ENCODE measurements at regions not wholly inside any gene's neighbourhood (a gene's known extent, or its start where the extent isn't known, plus 50 kb on each side); places are given as distances from the start of the nearest gene placed in this dataset.
A peak's percentile ranks its signal among the peaks of the same experiment; 100 is the strongest.

DNA sequence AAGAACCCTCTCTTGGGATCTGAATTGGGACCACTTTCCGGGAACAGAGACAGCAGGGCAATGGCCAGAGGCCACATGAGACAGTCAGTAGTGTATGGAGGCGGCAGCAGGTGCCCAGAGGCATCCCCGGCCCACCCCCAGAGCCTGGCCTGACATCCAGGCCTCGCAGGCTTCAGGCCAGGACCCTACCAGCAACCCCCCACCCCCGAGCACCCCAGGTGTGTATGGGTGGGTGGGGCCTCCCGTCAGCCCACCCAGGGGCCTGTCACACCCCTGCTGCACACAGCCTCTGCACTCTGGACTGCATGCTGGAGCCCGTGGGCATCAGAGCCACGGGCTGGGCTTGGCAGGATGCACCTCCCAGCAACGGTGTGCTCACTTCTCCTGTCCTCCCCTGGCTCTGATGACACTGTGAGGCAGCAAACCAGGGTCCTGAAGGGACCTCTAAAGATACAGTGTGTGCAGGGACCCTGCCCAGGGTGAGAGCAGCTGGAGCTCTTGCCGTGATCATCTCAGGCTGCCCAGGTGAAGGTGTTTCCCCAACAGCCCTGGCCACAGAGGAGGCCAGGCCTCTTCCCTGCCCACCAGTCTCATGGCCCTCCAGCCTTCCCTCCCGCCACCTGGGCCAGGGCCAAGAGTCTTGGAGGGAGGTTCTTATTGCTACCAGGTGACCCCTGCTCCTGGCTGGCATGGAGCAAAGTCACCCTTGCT, 88.8 kb upstream of the SEPTIN5 start:
- DNase-seq, result no peak

DNA sequence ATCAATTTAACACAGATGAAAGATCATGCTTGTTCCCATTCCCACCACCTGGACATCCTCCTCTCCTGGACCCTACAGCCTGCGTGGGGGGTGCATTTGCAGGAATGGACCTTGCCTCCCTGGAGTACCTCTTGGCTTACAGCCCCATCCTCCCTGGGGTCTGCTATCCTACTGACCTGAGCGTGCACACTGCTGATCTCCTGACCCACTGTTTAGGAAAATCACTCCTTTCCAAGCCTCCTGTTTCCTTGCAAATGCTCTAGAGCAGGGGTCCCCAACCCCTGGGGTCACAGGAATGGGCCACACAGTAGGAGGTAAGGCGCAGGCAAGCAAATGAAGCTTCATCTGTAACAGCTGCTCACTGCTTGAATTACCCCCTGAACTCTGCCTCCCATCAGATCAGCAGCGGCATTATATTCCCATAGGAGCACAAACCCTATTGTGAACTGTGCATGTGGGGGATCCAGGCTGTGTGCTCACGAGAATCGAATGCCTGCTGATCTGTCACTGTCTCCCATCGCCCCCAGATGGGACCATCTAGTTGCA, 88.2 kb upstream of the SEPTIN5 start:
- no peak for DNase-seq

DNA sequence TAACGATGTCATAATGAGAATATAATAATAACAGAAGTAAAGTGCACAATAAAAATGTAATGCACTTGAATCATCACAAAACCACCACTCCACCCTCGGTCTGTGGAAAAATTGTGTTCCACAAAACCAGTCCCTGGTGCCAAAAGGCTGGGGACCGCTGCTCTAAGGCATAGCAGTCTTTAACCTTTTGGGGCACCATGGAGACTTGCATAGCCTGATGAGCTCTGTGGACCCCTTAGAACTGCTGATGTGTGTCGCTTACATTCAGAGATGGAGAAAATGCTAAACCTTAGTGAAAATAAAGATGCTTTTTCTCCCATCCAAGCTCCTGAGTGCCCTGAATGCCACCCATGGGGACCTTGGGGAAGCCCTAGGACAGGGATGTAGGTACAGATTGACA, 87.6 kb upstream of the SEPTIN5 start:
- DNase-seq, result no peak

DNA sequence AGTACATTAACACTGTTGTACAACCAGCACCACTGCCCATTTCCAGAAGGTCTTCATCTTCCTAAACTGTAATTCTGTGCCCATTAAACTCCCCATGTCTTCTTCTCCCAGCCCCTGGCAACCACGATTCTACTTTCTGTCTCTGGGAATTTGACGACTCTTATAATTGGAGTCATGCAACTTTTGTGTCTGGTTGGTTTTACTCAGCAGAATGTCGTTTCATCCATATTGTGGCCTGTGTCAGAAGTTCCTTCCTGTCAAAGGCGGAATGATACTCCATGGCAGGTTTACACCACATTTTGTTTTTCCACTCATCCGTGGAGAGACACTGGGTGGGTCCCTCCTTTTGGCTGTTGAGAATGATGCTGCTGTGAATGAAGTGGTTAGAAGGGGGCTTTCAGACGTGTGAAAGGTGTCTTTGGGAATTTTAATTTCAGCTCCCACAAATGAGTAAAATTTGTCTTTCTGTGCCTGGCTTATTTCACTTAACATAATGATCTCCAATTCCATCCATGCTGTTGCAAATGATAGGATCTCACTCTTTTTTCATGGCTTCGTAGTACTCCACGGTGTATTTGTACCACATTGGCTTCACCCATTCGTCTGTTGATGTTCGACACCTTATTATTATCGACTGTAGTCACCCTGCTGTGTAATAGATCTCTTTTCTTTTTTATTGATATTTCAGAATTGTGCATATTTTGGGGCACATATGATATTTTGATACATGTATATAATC, 86.1 kb upstream of the SEPTIN5 start:
- no peak for DNase-seq

DNA sequence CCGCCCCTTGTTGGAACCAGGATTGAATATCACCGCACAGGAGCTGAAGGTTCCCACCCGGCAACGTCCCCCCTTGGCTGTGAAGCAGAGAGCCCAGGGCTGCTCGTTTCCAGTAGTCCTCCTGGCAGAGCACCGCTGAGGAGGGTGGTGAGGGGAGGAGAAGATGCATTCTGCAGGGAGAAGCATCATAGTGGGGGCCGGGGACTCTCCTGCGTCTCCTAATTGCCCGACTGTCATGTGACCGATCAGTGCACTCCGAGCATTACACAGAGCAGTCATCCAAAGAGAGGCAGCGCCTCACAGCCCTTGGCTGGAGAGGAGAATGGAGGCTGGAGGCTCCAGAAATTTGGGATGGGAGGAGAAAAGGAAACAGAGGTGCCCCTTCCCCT, 85.0 kb upstream of the SEPTIN5 start:
- no peak for DNase-seq

DNA sequence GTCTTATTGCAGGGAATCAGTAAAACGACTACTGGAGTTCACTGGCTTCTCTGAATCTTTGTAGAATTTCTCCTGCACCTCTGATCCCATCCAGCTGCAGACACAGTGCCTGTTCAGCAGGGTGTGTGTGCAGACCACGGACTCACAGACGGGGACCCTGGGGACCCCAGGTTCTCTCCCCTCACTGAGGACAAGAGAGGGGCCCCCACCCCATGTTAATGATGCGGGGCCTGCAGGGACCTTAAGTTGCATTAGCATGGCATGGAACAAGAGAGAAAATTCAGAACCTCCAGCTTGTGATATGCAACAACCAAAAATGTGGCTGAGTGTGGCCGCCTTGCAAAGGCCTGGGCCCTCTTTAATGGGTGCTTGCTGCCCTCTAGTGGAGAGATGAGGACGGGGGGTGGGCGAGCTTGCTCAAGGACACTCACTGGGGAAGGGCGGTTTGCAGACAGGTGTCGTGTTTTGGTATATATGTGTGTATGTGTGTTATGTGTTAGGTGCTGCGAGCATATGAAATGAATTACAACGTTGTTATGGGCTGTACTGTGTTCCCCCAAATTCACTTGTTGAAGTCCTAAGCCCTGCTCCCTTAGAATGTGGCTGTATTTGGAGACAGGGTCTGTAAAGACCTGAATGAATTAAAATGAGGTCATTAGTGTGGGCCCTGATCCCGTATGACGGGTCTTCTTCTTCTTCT, 84.4 kb upstream of the SEPTIN5 start:
- peak; percentile 85 for DNase-seq

DNA sequence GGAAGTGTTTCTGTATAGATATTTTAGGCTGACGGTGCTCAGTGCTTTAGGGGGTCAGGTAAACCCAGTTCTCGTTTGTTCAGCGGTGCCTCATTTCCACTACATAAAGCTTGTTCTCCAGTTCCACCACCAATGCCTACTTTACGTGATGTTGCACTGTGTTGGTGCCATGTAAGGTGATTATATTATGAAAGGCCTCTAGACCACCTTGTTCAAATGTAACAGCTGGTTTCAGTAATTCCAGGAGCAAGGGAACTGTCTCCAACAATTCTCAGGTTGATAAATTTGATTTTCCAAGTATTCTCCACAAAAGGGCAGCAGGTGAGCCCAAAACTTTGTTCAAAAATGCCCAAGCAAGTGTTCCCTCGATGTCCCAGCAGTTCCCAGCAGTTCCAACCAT, 83.7 kb upstream of the SEPTIN5 start:
- no peak for DNase-seq

DNA sequence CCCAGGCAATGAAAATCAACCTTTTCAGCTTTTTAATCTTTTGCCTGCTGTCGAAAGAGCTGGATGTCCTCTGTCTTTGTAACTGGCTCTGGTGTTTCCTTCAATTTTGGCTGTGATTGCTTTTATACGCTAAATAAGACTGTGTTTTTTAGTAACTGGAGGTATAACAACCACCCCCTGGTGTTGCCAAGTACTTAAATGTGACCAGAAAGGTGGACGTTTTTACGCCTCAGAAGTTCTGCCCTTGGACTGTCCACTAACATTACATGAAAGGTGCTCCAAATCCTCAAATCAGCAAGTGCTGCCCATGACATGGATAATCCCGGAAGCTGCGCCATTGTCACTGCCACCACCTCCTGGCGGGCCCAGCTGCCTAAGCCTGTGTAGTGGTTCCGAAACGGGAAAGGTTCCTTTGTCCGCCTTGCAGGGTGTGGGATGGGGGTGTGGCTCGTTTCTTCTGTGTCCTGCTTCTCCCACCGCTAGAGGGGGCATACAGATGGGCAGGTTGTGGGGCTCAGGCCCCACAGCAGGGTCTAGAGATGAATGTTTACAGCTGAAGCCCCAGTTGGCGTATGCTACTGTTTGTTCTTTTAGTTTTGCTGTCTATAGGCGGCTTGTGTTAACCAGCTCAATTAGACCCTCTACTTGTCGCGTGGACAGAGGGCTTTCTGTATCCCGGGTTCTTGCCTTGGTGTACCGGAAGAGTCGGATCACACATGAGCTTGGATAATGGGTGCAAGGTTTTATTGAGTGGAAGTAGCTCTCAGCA, 82.2 kb upstream of the SEPTIN5 start:
- DNase-seq, result no peak

DNA sequence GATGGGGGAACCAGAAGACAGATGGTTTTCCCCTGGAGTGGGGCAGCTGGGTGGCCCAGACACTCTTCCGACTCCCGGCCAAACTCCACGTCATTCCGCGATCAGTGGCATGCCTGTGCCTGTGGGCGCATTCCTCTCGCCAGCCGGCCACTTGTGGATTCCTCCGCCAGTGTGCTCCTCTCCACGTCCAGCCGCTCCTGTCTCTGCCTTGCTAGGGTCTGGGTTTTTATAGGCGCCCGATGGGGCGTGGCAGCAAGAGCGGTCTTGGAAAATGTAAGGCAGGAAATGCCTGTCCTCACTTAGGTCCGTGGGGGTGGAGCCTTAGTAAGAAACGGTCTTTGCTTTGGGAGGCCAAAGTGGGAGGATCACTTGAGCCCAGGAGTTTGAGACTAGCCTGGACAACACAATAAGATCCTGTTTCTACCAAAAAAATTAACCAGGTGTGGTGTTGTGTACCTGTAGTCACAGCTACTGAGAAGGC, 81.6 kb upstream of the SEPTIN5 start:
- no peak for DNase-seq

DNA sequence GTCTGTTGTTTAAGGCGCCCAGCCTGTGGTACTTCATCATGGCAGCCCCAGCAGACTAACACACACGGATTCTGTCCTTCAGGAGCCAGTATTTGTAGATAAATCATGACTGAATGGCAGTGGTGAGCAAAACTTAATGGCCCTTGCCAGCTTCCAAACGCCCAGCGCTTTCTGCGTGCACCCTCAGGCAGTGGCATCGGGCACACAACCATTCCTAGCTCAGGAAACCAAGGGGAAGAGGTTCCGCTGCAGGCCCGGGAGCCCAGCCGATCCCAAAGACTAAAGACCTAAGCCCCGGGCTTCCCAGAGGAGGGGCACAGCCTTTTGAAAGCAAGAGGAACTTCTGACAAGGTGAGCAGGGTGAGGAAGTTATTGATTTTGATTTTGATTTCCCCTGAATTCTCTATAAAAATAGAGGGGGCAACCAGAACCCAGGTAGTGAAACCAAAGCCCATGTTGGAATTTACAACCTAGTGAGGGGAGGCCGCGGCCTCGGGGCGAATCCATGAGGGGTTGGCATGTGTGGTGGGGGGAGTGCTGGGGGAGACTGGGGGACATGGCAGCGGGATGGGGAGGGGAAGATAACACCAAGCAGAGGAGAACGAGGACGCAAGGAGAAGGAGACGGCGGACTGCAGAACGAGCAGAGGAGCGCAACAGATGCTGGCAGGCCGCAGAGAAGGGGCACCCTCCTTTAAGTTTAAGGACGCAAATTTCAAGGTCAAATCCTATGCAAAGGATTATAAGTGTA, 79.9 kb upstream of the SEPTIN5 start:
- DNase-seq, result no peak

DNA sequence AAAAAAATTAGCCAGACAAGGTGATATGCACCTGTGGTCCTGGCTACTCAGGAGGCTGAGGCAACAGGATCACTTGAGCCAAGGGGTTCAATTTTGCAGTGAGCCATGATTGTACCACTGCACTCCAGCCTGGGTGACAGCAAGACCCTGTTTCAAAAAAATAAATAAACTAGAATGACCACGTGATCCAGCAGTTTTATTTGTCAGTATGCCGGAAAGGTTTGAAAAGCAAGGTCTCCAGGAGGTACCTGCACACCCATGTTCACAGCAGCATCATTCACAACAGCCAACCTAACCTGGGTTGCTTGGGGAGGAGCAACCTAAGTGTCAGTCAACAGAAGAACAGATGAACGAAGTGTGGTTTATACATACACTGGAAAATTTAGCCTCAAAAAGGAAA, 78.7 kb upstream of the SEPTIN5 start:
- no peak for DNase-seq

DNA sequence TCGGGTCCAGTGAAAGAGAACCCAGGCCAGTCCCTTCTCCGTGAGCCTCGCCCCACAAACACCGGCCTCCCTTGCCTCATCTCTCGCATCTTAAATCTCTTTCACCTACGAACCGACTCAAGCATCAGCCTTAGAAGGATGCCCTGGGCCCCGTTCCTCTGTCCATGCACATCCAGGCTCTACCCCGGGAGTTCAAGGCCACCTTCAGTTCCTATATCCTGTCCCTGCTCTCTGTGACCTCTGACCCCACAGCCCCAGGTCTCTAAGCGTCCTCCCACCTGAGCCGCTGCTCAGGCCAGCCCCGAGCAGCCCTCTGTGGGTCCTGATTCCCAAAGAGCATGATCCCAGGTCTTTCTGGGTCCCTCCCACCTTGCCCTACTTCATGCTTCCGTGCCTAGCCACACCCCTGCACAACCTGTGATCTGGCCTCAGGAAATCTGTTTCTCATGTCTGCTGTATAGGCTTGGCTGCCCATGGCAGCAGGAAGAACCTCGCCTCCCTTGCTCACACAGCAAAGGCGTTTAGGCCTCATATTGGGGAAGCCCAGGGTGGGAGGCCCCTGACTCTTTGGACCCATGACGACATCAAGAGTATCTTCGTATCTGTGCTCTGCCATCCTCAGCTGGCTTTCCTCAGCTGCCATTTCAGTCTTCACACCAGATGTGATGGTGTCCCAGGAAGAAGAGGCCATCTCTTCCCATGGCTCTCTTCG, 77.5 kb upstream of the SEPTIN5 start:
- DNase-seq, result no peak

DNA sequence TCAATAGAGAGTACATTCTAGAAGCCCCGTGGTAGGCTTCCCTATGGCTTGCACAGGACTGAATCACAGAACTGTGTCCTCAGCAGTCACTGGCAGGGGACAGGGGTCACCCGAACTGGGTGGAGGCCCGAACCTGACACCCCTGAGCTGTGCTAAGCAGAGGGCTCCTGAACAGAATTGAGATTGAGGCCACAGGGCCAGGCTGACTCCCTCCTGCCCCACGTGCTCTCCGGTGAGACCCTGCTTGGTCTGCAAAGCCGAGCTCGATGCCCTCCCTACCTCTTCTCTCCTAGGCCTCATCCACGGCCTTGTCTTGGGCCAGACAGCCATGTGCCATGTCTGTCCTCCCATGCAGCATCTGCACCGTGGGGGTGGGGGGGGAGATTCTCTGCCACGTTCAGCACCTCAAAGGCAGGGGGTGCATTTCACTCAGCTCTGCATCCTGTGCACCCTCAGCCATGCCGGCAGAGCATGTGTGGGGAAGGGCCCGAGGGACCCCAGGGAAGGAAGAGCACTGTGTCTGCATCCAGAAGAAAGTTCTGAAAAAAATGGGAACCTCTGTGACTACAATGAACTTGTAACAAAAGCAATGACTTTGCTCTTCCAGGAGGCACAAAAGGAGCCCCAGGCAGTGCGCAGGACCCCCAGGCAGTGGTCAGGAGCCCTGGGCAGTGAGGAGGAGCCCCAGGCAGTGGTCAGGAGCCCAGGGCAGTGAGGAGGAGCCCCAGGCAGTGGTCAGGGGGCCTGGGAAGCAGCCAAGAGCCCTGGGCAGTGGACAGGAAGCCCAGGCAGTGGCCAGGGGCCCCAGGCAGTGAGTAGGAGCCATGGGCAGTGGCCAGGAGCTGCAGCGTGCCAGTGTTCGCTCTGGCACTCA, 76.7 kb upstream of the SEPTIN5 start:
- DNase-seq, result no peak

DNA sequence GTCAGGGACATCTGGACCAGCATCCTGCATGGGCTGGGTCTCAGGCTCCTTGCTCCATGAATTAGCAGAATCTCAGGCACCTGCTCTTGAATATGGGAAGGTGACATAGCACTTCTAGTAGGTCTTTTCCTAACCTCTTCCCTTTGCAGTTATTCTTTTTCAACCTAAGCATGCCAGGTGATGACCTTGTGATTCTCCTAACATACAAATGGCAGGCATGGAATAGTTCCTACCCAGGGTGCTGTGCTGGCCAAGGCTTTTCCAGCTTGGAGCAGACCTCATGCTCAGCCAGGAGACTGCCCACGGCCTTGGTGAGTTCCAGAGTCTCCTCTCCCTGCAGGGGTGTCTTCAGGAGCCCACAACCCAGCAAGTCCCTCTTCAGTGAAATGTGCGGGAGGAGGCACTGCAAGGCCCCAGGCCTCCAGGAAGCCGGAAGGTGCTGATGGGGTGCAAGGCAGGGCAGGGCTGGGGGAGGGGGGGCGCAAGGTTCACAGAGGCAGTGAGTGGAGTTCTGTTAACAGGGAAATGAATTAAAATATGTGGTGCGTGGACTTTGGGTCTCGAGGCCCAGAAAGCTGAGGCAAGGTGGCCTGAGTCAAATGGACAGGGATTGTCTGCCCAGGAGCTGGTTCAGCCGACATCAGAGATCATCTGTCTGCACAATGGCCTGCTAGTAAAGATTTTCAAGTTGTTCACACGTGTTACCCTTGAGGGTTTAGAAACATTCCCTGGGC, 75.9 kb upstream of the SEPTIN5 start:
- DNase-seq, result no peak

DNA sequence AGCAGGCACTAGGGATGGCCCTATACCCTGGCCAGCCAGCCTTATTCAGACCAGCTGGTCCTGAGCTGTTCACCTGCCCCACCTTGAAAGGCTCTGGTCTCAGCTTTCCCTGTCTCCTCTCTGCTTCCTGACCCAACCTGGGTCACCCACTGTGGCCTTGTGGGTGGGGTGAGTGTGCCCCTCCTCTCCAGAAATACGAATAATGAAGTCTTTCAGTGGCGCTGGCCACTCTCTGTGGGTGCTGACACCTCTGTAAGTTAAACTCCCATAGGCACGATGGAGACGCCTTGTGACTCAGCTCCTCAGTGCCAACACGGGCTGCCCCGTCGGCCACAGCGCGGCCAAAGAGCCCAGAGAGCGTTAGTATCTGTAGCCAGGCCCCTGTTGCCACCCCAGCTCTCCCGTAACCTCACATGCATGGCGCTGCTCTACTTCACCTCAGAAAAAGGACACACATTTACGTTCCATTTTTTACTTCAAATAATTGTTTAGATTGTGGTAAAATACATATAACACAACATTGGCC, 74.6 kb upstream of the SEPTIN5 start:
- no peak for DNase-seq

DNA sequence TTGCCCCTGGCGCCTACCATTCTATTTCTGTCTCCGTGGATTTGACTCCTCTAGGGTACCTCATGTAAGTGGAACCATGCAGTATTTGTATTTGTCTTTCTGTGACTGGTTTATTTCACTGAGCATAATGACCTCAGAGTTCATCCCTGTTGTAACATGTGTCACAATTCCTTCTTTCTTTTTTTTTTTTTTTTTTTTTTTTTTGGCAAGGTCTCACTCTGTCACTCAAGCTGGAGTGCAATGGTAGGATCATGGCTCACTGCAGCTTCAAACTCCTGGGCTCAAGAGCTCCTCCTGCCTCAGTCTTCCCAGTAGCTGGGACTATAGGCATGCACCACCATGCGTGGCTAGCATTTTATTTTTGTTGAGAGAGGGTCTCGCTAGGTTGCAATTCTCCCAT, 74.0 kb upstream of the SEPTIN5 start:
- DNase-seq, result no peak

DNA sequence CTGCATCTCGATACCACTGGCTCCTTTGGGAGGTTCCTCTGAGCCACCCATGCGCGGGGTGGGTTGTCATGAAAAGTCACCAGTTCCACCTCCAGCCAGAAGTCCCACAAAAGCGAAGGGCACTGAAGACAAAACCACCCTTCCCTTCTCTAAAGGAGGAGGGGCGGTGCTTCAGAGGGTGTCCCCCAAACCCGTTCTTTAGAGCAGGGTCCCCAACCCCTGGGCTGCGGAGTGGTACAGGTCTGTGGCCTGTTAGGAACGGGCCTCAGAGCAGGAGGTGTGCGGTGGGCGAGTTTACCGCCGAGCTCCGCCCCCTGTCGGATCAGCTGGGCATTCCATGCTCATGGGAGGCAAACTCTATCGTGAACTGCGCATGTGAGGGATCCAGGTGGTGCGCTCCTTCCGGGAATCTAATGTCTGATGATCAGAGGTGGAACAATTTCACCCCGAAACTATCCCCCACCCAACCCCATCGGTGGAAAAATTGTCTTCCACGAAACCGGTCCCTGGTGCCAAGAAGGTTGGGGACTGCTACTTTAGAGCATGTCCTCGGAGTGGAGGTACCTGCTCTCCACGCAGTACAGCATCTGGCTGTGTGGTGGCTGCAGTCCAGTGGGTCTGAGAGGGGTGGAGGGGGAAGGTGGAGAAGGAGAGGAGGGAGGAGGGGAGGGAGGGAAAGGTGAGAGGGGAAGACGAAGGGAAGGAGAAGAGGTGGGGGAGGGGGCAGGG, 72.9 kb upstream of the SEPTIN5 start:
- DNase-seq, result no peak

DNA sequence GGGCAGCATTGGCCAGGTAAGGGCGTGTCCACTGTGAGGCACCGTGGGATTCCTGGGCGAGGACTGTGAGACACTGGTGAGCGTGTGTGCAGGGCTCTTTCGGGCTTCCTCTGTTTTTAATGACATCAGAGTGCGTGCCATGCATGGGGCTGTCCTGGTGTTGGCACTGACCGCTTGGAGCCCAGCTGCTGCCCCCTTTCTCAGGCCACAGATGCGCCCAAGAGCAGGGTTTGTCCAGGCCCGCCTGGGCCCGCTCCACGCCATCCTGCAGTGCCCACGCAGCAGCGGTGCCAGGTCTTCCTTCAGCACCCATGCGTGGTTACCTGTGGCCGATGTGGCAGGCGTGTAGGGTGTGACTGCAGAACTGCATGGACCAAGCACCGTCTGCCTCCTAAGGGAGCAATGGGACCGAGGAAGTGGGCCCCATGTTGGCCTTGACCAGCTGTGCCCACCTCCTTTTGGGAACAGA, 72.3 kb upstream of the SEPTIN5 start:
- DNase-seq, result no peak

All from activated T-cell treated with anti-CD3 and anti-CD28 coated beads, Interleukin-2, amount 50 U/mL, for 1 hour (primary cell).